CD14-positive monocyte (primary cell): ENCODE measurements at regions not wholly inside any gene's neighbourhood (a gene's known extent, or its start where the extent isn't known, plus 50 kb on each side); places are given as distances from the start of the nearest gene placed in this dataset.
A peak's percentile ranks its signal among the peaks of the same experiment; 100 is the strongest.

Experiments used
- DNase-seq, 3 donors: peaks; one replicate each; pipeline ENCODE4 v3.0.0-alpha.2; 2011 to 2022
- H2AFZ ChIP-seq: 2 replicates; pipeline ENCODE4 v1.6.0; 2012; ENCODE audit warnings: mild to moderate bottlenecking, low read depth, low read length, inconsistent platforms; ENCODE audit not compliant: insufficient read depth, poor library complexity, severe bottlenecking
- H3K27ac ChIP-seq, 2 donors: 1 replicate in 1 of 2; 2 replicates in 1 of 2; pipeline ENCODE4 v1.5.1; 2012 to 2013; ENCODE audit warnings: low read length in 2 of 2, control low read depth in 1 of 2, inconsistent platforms in 1 of 2, low read depth in 1 of 2, mild to moderate bottlenecking in 1 of 2
- H3K27me3 ChIP-seq, 2 donors: one replicate each; pipeline versions ENCODE4 v1.6.0 to v1.6.1; 2011 to 2013; ENCODE audit warnings: low read length in 2 of 2; ENCODE audit not compliant: control insufficient read depth in 2 of 2, insufficient read depth in 2 of 2
- H3K36me3 ChIP-seq, 2 donors: replicated peaks in 1 of 2; 1 replicate in 1 of 2; 2 replicates in 1 of 2; pipeline versions ENCODE4 v1.5.1 to v1.6.1; 2012 to 2013; ENCODE audit warnings: low read length in 2 of 2, control low read depth in 1 of 2, inconsistent platforms in 1 of 2, mild to moderate bottlenecking in 1 of 2; ENCODE audit not compliant: insufficient read depth in 2 of 2, control insufficient read depth in 1 of 2
- H3K4me1 ChIP-seq, 2 donors: 1 replicate in 1 of 2; 2 replicates in 1 of 2; pipeline versions ENCODE4 v1.5.1 to v1.6.1; 2012 to 2013; ENCODE audit warnings: low read length in 2 of 2, control low read depth in 1 of 2, inconsistent platforms in 1 of 2, mild to moderate bottlenecking in 1 of 2, moderate library complexity in 1 of 2; ENCODE audit not compliant: insufficient read depth in 2 of 2, control insufficient read depth in 1 of 2
- H3K4me2 ChIP-seq: replicated peaks from 2 replicates; pipeline ENCODE3; 2012; ENCODE audit warnings: low read length, moderate library complexity, mild to moderate bottlenecking; ENCODE audit not compliant: poor library complexity, severe bottlenecking; ENCODE audit errors: extremely low read depth
- H3K4me3 ChIP-seq, 3 experiments: fragments of 200-600 bp in 1 of 3; sonication (generic) in 1 of 3; replicated peaks in 1 of 3; 1 replicate in 2 of 3; 2 replicates in 1 of 3; pipeline ENCODE4 v1.5.1; 2011 to 2013; ENCODE audit warnings: low read length in 3 of 3, mild to moderate bottlenecking in 3 of 3, control low read depth in 2 of 3, low read depth in 2 of 3, inconsistent platforms in 1 of 3, moderate library complexity in 1 of 3
- H3K79me2 ChIP-seq: 2 replicates; pipeline ENCODE4 v1.6.0; 2012; ENCODE audit warnings: mild to moderate bottlenecking, control low read depth, inconsistent platforms, low read length, moderate library complexity; ENCODE audit not compliant: insufficient read depth
- H3K9ac ChIP-seq: 2 replicates; pipeline ENCODE4 v1.6.0; 2017; ENCODE audit warnings: low read length, mild to moderate bottlenecking; ENCODE audit not compliant: insufficient read depth, poor library complexity, severe bottlenecking
- H3K9me3 ChIP-seq, 2 donors: replicated peaks in 1 of 2; 1 replicate in 1 of 2; 2 replicates in 1 of 2; pipeline versions ENCODE4 v1.5.1 to v1.6.1; 2012 to 2013; ENCODE audit warnings: low read length in 2 of 2, control low read depth in 1 of 2; ENCODE audit not compliant: control insufficient read depth in 1 of 2, insufficient read depth in 1 of 2
- H4K20me1 ChIP-seq: 2 replicates; pipeline ENCODE4 v1.6.0; 2012; ENCODE audit warnings: mild to moderate bottlenecking, low read length, control low read depth, moderate library complexity; ENCODE audit not compliant: insufficient read depth
- H3K27ac Mint-ChIP-seq, 7 donors: one replicate each; pipeline ENCODE4 v1.8.0; 2020; ENCODE audit warnings: mild to moderate bottlenecking in 7 of 7, mixed read lengths in 7 of 7, moderate library complexity in 6 of 7, inconsistent platforms in 2 of 7
- H3K27me3 Mint-ChIP-seq, 3 donors: one replicate each; pipeline ENCODE4 v1.8.0; 2021 to 2022; ENCODE audit warnings: low read depth in 3 of 3, mild to moderate bottlenecking in 3 of 3, mixed read lengths in 3 of 3, moderate library complexity in 3 of 3, inconsistent platforms in 1 of 3
- H3K36me3 Mint-ChIP-seq, 2 donors: one replicate each; pipeline ENCODE4 v1.8.0; 2020; ENCODE audit warnings: mixed read lengths in 2 of 2, inconsistent platforms in 1 of 2, mild to moderate bottlenecking in 1 of 2
- H3K4me1 Mint-ChIP-seq: one replicate; pipeline ENCODE4 v1.8.0; 2020; ENCODE audit warnings: mild to moderate bottlenecking, mixed read lengths
- H3K4me3 Mint-ChIP-seq, 2 donors: one replicate each; pipeline ENCODE4 v1.8.0; 2020; ENCODE audit warnings: mild to moderate bottlenecking in 2 of 2, mixed read lengths in 2 of 2, moderate library complexity in 1 of 2
- H3K9me3 Mint-ChIP-seq, 7 donors: one replicate each; pipeline ENCODE4 v1.8.0; 2020 to 2022; ENCODE audit warnings: mixed read lengths in 7 of 7, mild to moderate bottlenecking in 6 of 7, moderate library complexity in 6 of 7, inconsistent platforms in 2 of 7
- CTCF ChIP-seq: fragments of 200-600 bp; IDR thresholded peaks from one replicate; pipeline ENCODE4 v1.8.0; 2022; ENCODE audit warnings: antibody characterized with exemption, mild to moderate bottlenecking
- WGBS: methylation state at CpG from one replicate; pipeline ENCODE4 v1.1.5; 2013; ENCODE audit warnings: missing lambda C conversion rate; ENCODE audit not compliant: insufficient coverage; 5-methylcytosine and 5-hydroxymethylcytosine counted together
- intact Hi-C, 2 donors: fragments of 100-400 bp; cut with micrococcal nuclease; formaldehyde crosslinking; loops; one replicate each; pipeline versions ENCODE4 v1.15.0 to v1.15.1; 2023

GRCh38 chr17:77332981-77333685, 192.4 kb downstream of the SEC14L1 start:
- H3K4me3 ChIP-seq: no peak overlapping the region
- intact Hi-C loops: loop anchor here (5.0 kb wide), 4 partner anchors 39 to 119 kb away; no protein-coding TSS in a partner anchor
- peaks cover 16 to 32% of the 10 kb centered on the region in 2 donors for H3K4me1 ChIP-seq
- no peak overlapping the region for H3K27ac ChIP-seq
- peaks cover 2 to 12% (median 9%) of the 10 kb centered on the region in 7 donors for H3K9me3 Mint-ChIP-seq
- H3K4me2 ChIP-seq: no peak overlapping the region
- no peaks in the 10 kb centered on the region for H3K27me3 ChIP-seq
- no peak overlapping the region for H3K9ac ChIP-seq
- H3K9me3 ChIP-seq: peaks cover 0 to 5% of the 10 kb centered on the region in 2 donors
- no peaks in the 10 kb centered on the region for H4K20me1 ChIP-seq
- no peak overlapping the region for H3K4me3 Mint-ChIP-seq
- H3K27ac Mint-ChIP-seq: peak overlapping the region in 3 of 7 donors; percentile 11 to 44 (median 12)
- TF ChIP-seq CTCF: no peak
- H3K27me3 Mint-ChIP-seq: peaks cover 0 to 2% (median 0%) of the 10 kb centered on the region in 3 donors
- peaks cover 20% of the 10 kb centered on the region for H3K79me2 ChIP-seq
- 50% methylated on average over 1 of the region's 7 CpGs for WGBS
- peak in 2 of 3 donors; percentile 24 to 50 for DNase-seq
- peaks cover 34% of the 10 kb centered on the region for H3K4me1 Mint-ChIP-seq
- no peak overlapping the region for H2AFZ ChIP-seq
- no peaks in the 10 kb centered on the region for H3K36me3 ChIP-seq
- peaks cover 11 to 19% of the 10 kb centered on the region in 2 donors for H3K36me3 Mint-ChIP-seq

GRCh38 chr17:77337150-77337549, 196.4 kb downstream of the SEC14L1 start:
- no peaks in the 10 kb centered on the region for H3K36me3 ChIP-seq
- H3K4me1 Mint-ChIP-seq: peaks cover 30% of the 10 kb centered on the region
- TF ChIP-seq CTCF: no peak
- peaks cover 2 to 14% (median 9%) of the 10 kb centered on the region in 7 donors for H3K9me3 Mint-ChIP-seq
- peaks cover 7 to 24% of the 10 kb centered on the region in 2 donors for H3K4me1 ChIP-seq
- H3K27me3 Mint-ChIP-seq: no peaks in the 10 kb centered on the region
- H3K4me3 Mint-ChIP-seq: no peak overlapping the region
- peaks cover 12 to 22% of the 10 kb centered on the region in 2 donors for H3K36me3 Mint-ChIP-seq
- H3K9ac ChIP-seq: no peak overlapping the region
- H3K27ac Mint-ChIP-seq: no peak overlapping the region
- no peak for DNase-seq
- no peak overlapping the region for H3K4me2 ChIP-seq
- H3K4me3 ChIP-seq: no peak overlapping the region
- intact Hi-C loops: no loop called here
- H3K27me3 ChIP-seq: no peaks in the 10 kb centered on the region
- H3K79me2 ChIP-seq: peaks cover 10% of the 10 kb centered on the region
- 100% methylated on average over 2 of the region's 2 CpGs for WGBS
- H3K27ac ChIP-seq: no peak overlapping the region
- peaks cover 0 to 5% of the 10 kb centered on the region in 2 donors for H3K9me3 ChIP-seq
- no peaks in the 10 kb centered on the region for H4K20me1 ChIP-seq
- H2AFZ ChIP-seq: no peak overlapping the region
